GM12878 (cell line): ENCODE measurements at regions not wholly inside any gene's neighbourhood (a gene's known extent, or its start where the extent isn't known, plus 50 kb on each side); places are given as distances from the start of the nearest gene placed in this dataset.
A peak's percentile ranks its signal among the peaks of the same experiment; 100 is the strongest.

Experiments
- ATF3 ChIP-seq: IDR thresholded peaks from 2 replicates; pipeline ENCODE4 v1.6.1; 2011; ENCODE audit warnings: low read depth, mild to moderate bottlenecking, low read length, moderate library complexity, borderline replicate concordance; ENCODE audit errors: extremely low read depth
- CHD1 ChIP-seq: IDR thresholded peaks from 2 replicates; pipeline ENCODE4 v1.6.1; 2012; ENCODE audit warnings: low read depth, low read length, improper control_type of control experiment
- CHD2 ChIP-seq: IDR thresholded peaks from 2 replicates; pipeline ENCODE4 v1.6.1; 2011; ENCODE audit warnings: low read depth, low read length, improper control_type of control experiment, borderline replicate concordance
- CREM ChIP-seq: IDR thresholded peaks from 2 replicates; pipeline ENCODE4 v1.6.1; 2014; ENCODE audit warnings: antibody characterized with exemption, low read depth
- HDGF ChIP-seq: fragments of 450-650 bp; IDR thresholded peaks from 2 replicates; pipeline ENCODE4 v1.6.1; 2016; ENCODE audit warnings: antibody characterized with exemption
- LARP7 ChIP-seq: fragments of 450-650 bp; IDR thresholded peaks from 2 replicates; pipeline ENCODE4 v1.6.1; 2017; ENCODE audit warnings: mild to moderate bottlenecking
- MLLT1 ChIP-seq: fragments of 450-650 bp; IDR thresholded peaks from 2 replicates; pipeline ENCODE4 v1.6.1; 2016; ENCODE audit warnings: mild to moderate bottlenecking
- MTA2 ChIP-seq: fragments of 450-650 bp; IDR thresholded peaks from 2 replicates; pipeline ENCODE4 v1.6.1; 2016; ENCODE audit warnings: low read depth, mild to moderate bottlenecking, moderate library complexity
- MYC ChIP-seq: IDR thresholded peaks from 2 replicates; pipeline ENCODE4 v1.6.1; 2011; ENCODE audit warnings: mild to moderate bottlenecking, low read length, moderate library complexity, inconsistent platforms; ENCODE audit not compliant: insufficient read depth, insufficient replicate concordance, insufficient read length, severe bottlenecking
- NFYA ChIP-seq: IDR thresholded peaks from 2 replicates; pipeline ENCODE4 v1.6.1; 2011; ENCODE audit warnings: low read depth, mild to moderate bottlenecking, low read length, improper control_type of control experiment, borderline replicate concordance
- NR2C1 ChIP-seq: fragments of 450-650 bp; IDR thresholded peaks from 2 replicates; pipeline ENCODE4 v1.6.1; 2017; ENCODE audit warnings: antibody characterized with exemption, mild to moderate bottlenecking, moderate library complexity
- PBX3 ChIP-seq: IDR thresholded peaks from 2 replicates; pipeline ENCODE4 v1.6.1; 2011; ENCODE audit warnings: mild to moderate bottlenecking, low read depth, low read length, moderate library complexity; ENCODE audit not compliant: insufficient replicate concordance
- POLR2AphosphoS2 ChIP-seq: IDR thresholded peaks from 2 replicates; pipeline ENCODE4 v1.6.1; 2011; ENCODE audit warnings: low read depth, mild to moderate bottlenecking, low read length, improper control_type of control experiment, moderate library complexity
- SIN3A ChIP-seq: IDR thresholded peaks from 2 replicates; pipeline ENCODE4 v1.6.1; 2012; ENCODE audit warnings: low read depth, low read length, improper control_type of control experiment
- SP1 ChIP-seq: IDR thresholded peaks from one replicate; pipeline ENCODE4 v1.6.1; 2011; ENCODE audit warnings: low read depth, low read length
- SPI1 ChIP-seq: IDR thresholded peaks from 2 replicates; pipeline ENCODE4 v1.6.1; 2011; ENCODE audit warnings: low read depth, mild to moderate bottlenecking, low read length, moderate library complexity, borderline replicate concordance; ENCODE audit not compliant: insufficient read depth
- SRF ChIP-seq, 2 experiments: IDR thresholded peaks; 2 replicates each; pipeline ENCODE4 v1.6.1; 2011; ENCODE audit warnings: low read depth in 2 of 2, low read length in 2 of 2, mild to moderate bottlenecking in 1 of 2, moderate library complexity in 1 of 2
- STAT1 ChIP-seq: fragments of 450-650 bp; conservative IDR thresholded peaks from 2 replicates; pipeline ENCODE4 v1.6.1; 2014; ENCODE audit warnings: antibody characterized with exemption, mild to moderate bottlenecking
- TAF1 ChIP-seq: IDR thresholded peaks from 2 replicates; pipeline ENCODE4 v1.6.1; 2011; ENCODE audit warnings: mild to moderate bottlenecking, low read depth, low read length, borderline replicate concordance
- TARDBP ChIP-seq: IDR thresholded peaks from 2 replicates; pipeline ENCODE4 v1.6.1; 2016; ENCODE audit warnings: borderline replicate concordance
- TBL1XR1 ChIP-seq: IDR thresholded peaks from 2 replicates; pipeline ENCODE4 v1.6.1; 2012; ENCODE audit warnings: low read depth, low read length, improper control_type of control experiment
- ZNF207 ChIP-seq: fragments of 450-650 bp; IDR thresholded peaks from 2 replicates; pipeline ENCODE4 v1.6.1; 2014; ENCODE audit warnings: antibody characterized with exemption, mild to moderate bottlenecking, borderline replicate concordance
- TF ChIP-seq, protein P1 (sequence below): IDR thresholded peaks from 2 replicates; pipeline ENCODE4 v1.6.1; 2012; ENCODE audit warnings: low read depth, low read length, improper control_type of control experiment
- TF ChIP-seq, protein P2 (sequence below): fragments of 450-650 bp; IDR thresholded peaks from 2 replicates; pipeline ENCODE4 v1.6.1; 2017; ENCODE audit warnings: antibody characterized with exemption, mild to moderate bottlenecking, moderate library complexity

DNA sequence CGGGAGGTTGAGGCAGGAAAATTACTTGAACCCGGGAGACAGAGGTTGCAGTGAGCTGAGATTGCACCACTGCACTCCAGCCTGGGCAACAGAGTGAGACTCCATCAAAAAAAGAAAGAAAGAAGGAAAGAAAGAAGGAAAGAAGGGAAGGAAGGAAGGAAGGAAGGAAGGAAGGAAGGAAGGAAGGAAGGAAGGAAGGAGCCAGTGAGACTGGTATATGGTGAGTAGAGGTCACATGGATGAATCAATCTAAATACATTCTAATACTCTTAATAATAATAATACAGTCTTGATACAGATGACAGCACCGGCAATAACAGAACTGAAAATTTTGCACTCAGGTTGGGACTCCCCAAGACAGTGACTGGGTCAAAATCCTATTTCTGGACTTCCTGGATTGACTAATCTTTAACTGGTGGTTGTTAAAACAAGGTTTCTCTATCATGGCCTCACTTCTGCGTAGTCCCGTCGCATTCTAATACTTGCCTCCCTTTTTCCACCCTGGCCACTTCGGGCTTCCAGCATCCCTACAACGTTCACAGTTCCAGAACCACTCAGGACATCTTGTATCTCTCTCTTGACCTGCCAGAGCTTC is 53.5 kb upstream of the EIF3M start (continued):
- 0 out of 2 replicates have a peak, but pooled peaks have one; percentile 45 for TF ChIP-seq MLLT1
- TF ChIP-seq, protein P1, sequence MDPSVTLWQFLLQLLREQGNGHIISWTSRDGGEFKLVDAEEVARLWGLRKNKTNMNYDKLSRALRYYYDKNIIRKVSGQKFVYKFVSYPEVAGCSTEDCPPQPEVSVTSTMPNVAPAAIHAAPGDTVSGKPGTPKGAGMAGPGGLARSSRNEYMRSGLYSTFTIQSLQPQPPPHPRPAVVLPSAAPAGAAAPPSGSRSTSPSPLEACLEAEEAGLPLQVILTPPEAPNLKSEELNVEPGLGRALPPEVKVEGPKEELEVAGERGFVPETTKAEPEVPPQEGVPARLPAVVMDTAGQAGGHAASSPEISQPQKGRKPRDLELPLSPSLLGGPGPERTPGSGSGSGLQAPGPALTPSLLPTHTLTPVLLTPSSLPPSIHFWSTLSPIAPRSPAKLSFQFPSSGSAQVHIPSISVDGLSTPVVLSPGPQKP: no peak
- TF ChIP-seq LARP7: no peak
- TF ChIP-seq CREM: peak; percentile 69
- peak; percentile 35; the same call in 1 of the 2 replicates for TF ChIP-seq TBL1XR1
- TF ChIP-seq MYC: no peak
- no peak for TF ChIP-seq SRF (IDR thresholded peaks at IDR 0.05; ENCODE audit: low read depth in 2 of 2, low read length in 2 of 2)
- no peak for TF ChIP-seq STAT1
- TF ChIP-seq SIN3A: no peak
- peak; percentile 83 for TF ChIP-seq SPI1
- TF ChIP-seq, protein P2, sequence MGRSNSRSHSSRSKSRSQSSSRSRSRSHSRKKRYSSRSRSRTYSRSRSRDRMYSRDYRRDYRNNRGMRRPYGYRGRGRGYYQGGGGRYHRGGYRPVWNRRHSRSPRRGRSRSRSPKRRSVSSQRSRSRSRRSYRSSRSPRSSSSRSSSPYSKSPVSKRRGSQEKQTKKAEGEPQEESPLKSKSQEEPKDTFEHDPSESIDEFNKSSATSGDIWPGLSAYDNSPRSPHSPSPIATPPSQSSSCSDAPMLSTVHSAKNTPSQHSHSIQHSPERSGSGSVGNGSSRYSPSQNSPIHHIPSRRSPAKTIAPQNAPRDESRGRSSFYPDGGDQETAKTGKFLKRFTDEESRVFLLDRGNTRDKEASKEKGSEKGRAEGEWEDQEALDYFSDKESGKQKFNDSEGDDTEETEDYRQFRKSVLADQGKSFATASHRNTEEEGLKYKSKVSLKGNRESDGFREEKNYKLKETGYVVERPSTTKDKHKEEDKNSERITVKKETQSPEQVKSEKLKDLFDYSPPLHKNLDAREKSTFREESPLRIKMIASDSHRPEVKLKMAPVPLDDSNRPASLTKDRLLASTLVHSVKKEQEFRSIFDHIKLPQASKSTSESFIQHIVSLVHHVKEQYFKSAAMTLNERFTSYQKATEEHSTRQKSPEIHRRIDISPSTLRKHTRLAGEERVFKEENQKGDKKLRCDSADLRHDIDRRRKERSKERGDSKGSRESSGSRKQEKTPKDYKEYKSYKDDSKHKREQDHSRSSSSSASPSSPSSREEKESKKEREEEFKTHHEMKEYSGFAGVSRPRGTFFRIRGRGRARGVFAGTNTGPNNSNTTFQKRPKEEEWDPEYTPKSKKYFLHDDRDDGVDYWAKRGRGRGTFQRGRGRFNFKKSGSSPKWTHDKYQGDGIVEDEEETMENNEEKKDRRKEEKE: no peak
- TF ChIP-seq ZNF207: no peak
- no peak for TF ChIP-seq ATF3
- peak; percentile 82; the same call in 1 of the 2 replicates for TF ChIP-seq MTA2
- TF ChIP-seq HDGF: no peak
- TF ChIP-seq CHD1: no peak
- TF ChIP-seq CHD2: 0 out of 2 replicates have a peak, but pooled peaks have one; percentile 37
- TF ChIP-seq TAF1: no peak
- peak; percentile 75 for TF ChIP-seq SP1
- no peak for TF ChIP-seq NR2C1
- no peak for TF ChIP-seq NFYA
- no peak for TF ChIP-seq PBX3
- no peak for TF ChIP-seq TARDBP
- no peak for TF ChIP-seq POLR2AphosphoS2
